SK-N-MC (cell line): ENCODE measurements at regions not wholly inside any gene's neighbourhood (a gene's known extent, or its start where the extent isn't known, plus 50 kb on each side); places are given as distances from the start of the nearest gene placed in this dataset.

Source experiments
- DNase-seq: peaks from one replicate; pipeline ENCODE4 v3.0.0-alpha.2; 2011; ENCODE audit warnings: low read depth, low spot score
- H3K27ac ChIP-seq: fragments of 200-600 bp; sonication (generic); 2 replicates; pipeline ENCODE4 v1.5.1; 2016; ENCODE audit warnings: mixed run types
- H3K36me3 ChIP-seq: fragments of 200-600 bp; sonication (generic); 2 replicates; pipeline ENCODE4 v1.6.1; 2017; ENCODE audit warnings: antibody characterized with exemption, low read length, mixed read lengths; ENCODE audit not compliant: insufficient read depth
- H3K4me3 ChIP-seq: fragments of 200-600 bp; sonication (generic); 2 replicates; pipeline ENCODE4 v1.5.1; 2016
- H3K9ac ChIP-seq: fragments of 200-600 bp; sonication (generic); 2 replicates; pipeline ENCODE4 v1.8.0; 2017; ENCODE audit warnings: mixed run types, mixed read lengths; ENCODE audit not compliant: insufficient read length
- H3K9me3 ChIP-seq: fragments of 200-600 bp; sonication (generic); 2 replicates; pipeline ENCODE4 v1.6.1; 2017; ENCODE audit warnings: low read depth, mild to moderate bottlenecking, antibody characterized with exemption, low read length, moderate library complexity, mixed read lengths
- EZH2 ChIP-seq: fragments of 200-600 bp; sonication (generic); IDR thresholded peaks from one replicate; pipeline ENCODE4 v1.6.1; 2017; ENCODE audit warnings: antibody characterized with exemption
- FOXP2 ChIP-seq: optimal IDR thresholded peaks from 2 replicates; pipeline ENCODE3; 2011; ENCODE audit warnings: mild to moderate bottlenecking, moderate library complexity; ENCODE audit not compliant: insufficient read depth; ENCODE audit errors: extremely low read length, control extremely low read depth
- POLR2AphosphoS5 ChIP-seq: IDR thresholded peaks from 2 replicates; pipeline ENCODE4 v1.6.1; 2012; ENCODE audit warnings: mild to moderate bottlenecking, low read depth, low read length, borderline replicate concordance

- Histone ChIP-seq H3K36me3 (no peaks in the 10 kb centered on the region), H3K9ac (no peak overlapping the region), H3K27ac (no peak overlapping the region), H3K9me3 (no peaks in the 10 kb centered on the region), H3K4me3 (no peak overlapping the region)
- DNase-seq = no peak
- TF ChIP-seq FOXP2 = no peak
- no peak for TF ChIP-seq EZH2
- no peak for TF ChIP-seq POLR2AphosphoS5
These were observed 73.1 kb upstream of the SLC38A2 start for GRCh38 chr12:46445551-46446235.

GRCh38 chr12:46445093-46445492 is 72.5 kb upstream of the SLC38A2 start:
- TF ChIP-seq FOXP2 (no peak), EZH2 (no peak), POLR2AphosphoS5 (no peak)
- Histone ChIP-seq H3K4me3 (no peak overlapping the region), H3K9me3 (no peaks in the 10 kb centered on the region), H3K36me3 (no peaks in the 10 kb centered on the region), H3K27ac (no peak overlapping the region), H3K9ac (no peak overlapping the region)
- no peak for DNase-seq

- Histone ChIP-seq H3K9ac (no peak overlapping the region), H3K4me3 (no peak overlapping the region), H3K27ac (no peak overlapping the region), H3K36me3 (no peaks in the 10 kb centered on the region), H3K9me3 (no peaks in the 10 kb centered on the region)
- no peak for TF ChIP-seq POLR2AphosphoS5
- TF ChIP-seq FOXP2 = no peak
- no peak for TF ChIP-seq EZH2
- DNase-seq = no peak
These were observed 71.2 kb upstream of the SLC38A2 start for GRCh38 chr12:46443594-46444263.

GRCh38 chr12:46442738-46443137 is 70.2 kb upstream of the SLC38A2 start:
- Histone ChIP-seq H3K4me3 (no peak overlapping the region), H3K9ac (no peak overlapping the region), H3K36me3 (no peaks in the 10 kb centered on the region), H3K9me3 (no peaks in the 10 kb centered on the region), H3K27ac (no peak overlapping the region)
- TF ChIP-seq FOXP2 = no peak
- TF ChIP-seq EZH2 = no peak
- no peak for TF ChIP-seq POLR2AphosphoS5
- no peak for DNase-seq

GRCh38 chr12:46442239-46442638 is 69.7 kb upstream of the SLC38A2 start:
- no peak overlapping the region for H3K9ac ChIP-seq

GRCh38 chr12:46439793-46440511 is 67.4 kb upstream of the SLC38A2 start:
- Histone ChIP-seq H3K9me3 (no peaks in the 10 kb centered on the region), H3K9ac (no peak overlapping the region), H3K4me3 (no peak overlapping the region), H3K27ac (no peak overlapping the region), H3K36me3 (no peaks in the 10 kb centered on the region)
- no peak for TF ChIP-seq EZH2
- no peak for TF ChIP-seq FOXP2
- TF ChIP-seq POLR2AphosphoS5 = no peak
- DNase-seq = no peak

More at GRCh38 chr12:46442239-46442638, 69.7 kb upstream of the SLC38A2 start:
- Histone ChIP-seq H3K9me3 (no peaks in the 10 kb centered on the region), H3K36me3 (no peaks in the 10 kb centered on the region), H3K4me3 (no peak overlapping the region), H3K27ac (no peak overlapping the region)
- TF ChIP-seq FOXP2 (no peak), POLR2AphosphoS5 (no peak), EZH2 (no peak)
- DNase-seq = no peak

GRCh38 chr12:46438719-46439319 is 66.2 kb upstream of the SLC38A2 start:
- Histone ChIP-seq H3K36me3 (no peaks in the 10 kb centered on the region), H3K27ac (no peak overlapping the region), H3K4me3 (no peak overlapping the region), H3K9ac (no peak overlapping the region), H3K9me3 (no peaks in the 10 kb centered on the region)
- TF ChIP-seq FOXP2 (no peak), POLR2AphosphoS5 (no peak), EZH2 (no peak)
- no peak for DNase-seq

GRCh38 chr12:46438256-46438655 is 65.7 kb upstream of the SLC38A2 start:
- H3K9ac ChIP-seq = no peak overlapping the region
- DNase-seq = no peak
- TF ChIP-seq FOXP2 (no peak), POLR2AphosphoS5 (no peak), EZH2 (no peak)
- H3K36me3 ChIP-seq = no peaks in the 10 kb centered on the region
- H3K27ac ChIP-seq = no peak overlapping the region
- H3K9me3 ChIP-seq = no peaks in the 10 kb centered on the region
- H3K4me3 ChIP-seq = no peak overlapping the region
